Fibroblast of mammary gland (primary cell): ENCODE measurements at regions not wholly inside any gene's neighbourhood (a gene's known extent, or its start where the extent isn't known, plus 50 kb on each side); places are given as distances from the start of the nearest gene placed in this dataset.

Source experiments
- DNase-seq: peaks from one replicate; pipeline ENCODE4 v3.0.0-alpha.2; 2010; ENCODE audit warnings: low read depth
- H3K4me3 ChIP-seq: 2 replicates; pipeline ENCODE4 v1.5.1; 2011; ENCODE audit warnings: low read depth, mild to moderate bottlenecking, low read length, moderate library complexity; ENCODE audit not compliant: control insufficient read depth
- CTCF ChIP-seq: conservative IDR thresholded peaks from 2 replicates; pipeline ENCODE4 v1.5.1; 2011; ENCODE audit warnings: low read depth, low read length, inconsistent platforms; ENCODE audit not compliant: control insufficient read depth, insufficient read depth

GRCh38 chr16:13568803-13569202 lies 351.2 kb upstream of the ERCC4 start:
- H3K4me3 ChIP-seq = no peak overlapping the region
- no peak for TF ChIP-seq CTCF
- no peak for DNase-seq

- no peak for DNase-seq
- no peak for TF ChIP-seq CTCF
- H3K4me3 ChIP-seq = no peak overlapping the region
Measured at GRCh38 chr16:13569986-13570385, 350.0 kb upstream of the ERCC4 start.

GRCh38 chr16:13571036-13571435 lies 348.9 kb upstream of the ERCC4 start:
- H3K4me3 ChIP-seq = no peak overlapping the region
- TF ChIP-seq CTCF = no peak
- DNase-seq = no peak

- no peak overlapping the region for H3K4me3 ChIP-seq
- no peak for DNase-seq
- TF ChIP-seq CTCF = no peak
Measured at GRCh38 chr16:13573903-13574302, 346.1 kb upstream of the ERCC4 start.

GRCh38 chr16:13586051-13586450 lies 333.9 kb upstream of the ERCC4 start:
- H3K4me3 ChIP-seq = no peak overlapping the region
- DNase-seq = no peak
- TF ChIP-seq CTCF = no peak

- H3K4me3 ChIP-seq = no peak overlapping the region
- no peak for TF ChIP-seq CTCF
- no peak for DNase-seq
Measured at GRCh38 chr16:13587181-13587580, 332.8 kb upstream of the ERCC4 start.

- DNase-seq = no peak
- no peak for TF ChIP-seq CTCF
Measured at GRCh38 chr16:13594823-13595222, 325.1 kb upstream of the ERCC4 start.

More at GRCh38 chr16:13594823-13595222, 325.1 kb upstream of the ERCC4 start:
- no peak overlapping the region for H3K4me3 ChIP-seq
